ENCODE measurements at regions not wholly inside any gene's neighbourhood (a gene's known extent, or its start where the extent isn't known, plus 50 kb on each side); places are given as distances from the start of the nearest gene placed in this dataset.
"Not testable (repeated sequence)": the region's sequence is repeated elsewhere in the genome, so short reads cannot be mapped to it uniquely, and the experiment has no call there.

- in situ Hi-C loops (cut with MboI); H3K9ac ChIP-seq (ENCODE audit: control insufficient read depth, insufficient read depth, low read length); POLR2A ChIA-PET; H3K4me3 ChIP-seq; FAIRE-seq; H2AFZ ChIP-seq (ENCODE audit: control insufficient read depth, low read depth, low read length); H3K4me2 ChIP-seq (ENCODE audit: control insufficient read depth, insufficient read depth); BruUV-seq (replicated peaks); DNase-seq (ENCODE audit: low read depth, low spot score); H3K79me2 ChIP-seq (ENCODE audit: control insufficient read depth, insufficient read depth, low read length); H3K9me3 ChIP-seq (replicated peaks; ENCODE audit: control insufficient read depth, insufficient read depth, low read length); H3K36me3 ChIP-seq (ENCODE audit: control insufficient read depth in 2 of 2, insufficient read depth in 2 of 2, low read length in 1 of 2); H3K27me3 ChIP-seq (replicated peaks in 1 of 2; ENCODE audit: control insufficient read depth in 2 of 2, insufficient read depth in 2 of 2, low read length in 1 of 2); H3K27ac ChIP-seq (ENCODE audit: control insufficient read depth, insufficient read depth); ATAC-seq; H3K4me1 ChIP-seq (ENCODE audit: control insufficient read depth, insufficient read depth, low read length); intact Hi-C loops (cut with micrococcal nuclease; ENCODE audit: unreplicated experiment); H4K20me1 ChIP-seq (ENCODE audit: control insufficient read depth, insufficient read depth): not testable (repeated sequence)
- ChIA-PET SMC1A (ENCODE audit: uncharacterized antibody, unreplicated experiment) (interaction anchor here (0.6 to 1.4 kb wide), 6 partner anchors 17 to 240 kb away, joined by 3 to 4 read pairs (median 3); no protein-coding TSS in a partner anchor), RAD21 (ENCODE audit: unreplicated experiment) (interaction anchor here (0.6 to 1.9 kb wide), 4 partner anchors 8 to 312 kb away, joined by 3 to 6 read pairs (median 3); no protein-coding TSS in a partner anchor), CTCF (interaction anchor here (1.3 to 1.7 kb wide), 2 partner anchors 11 to 21 kb away, joined by 5 read pairs; no protein-coding TSS in a partner anchor)
- 74% methylated on average over 3 of the region's 3 CpGs for WGBS (ENCODE audit: insufficient coverage, insufficient replicate concordance, low lambda C conversion rate, missing lambda C conversion rate)
These were observed 73.1 kb upstream of the IFNGR1 start for GRCh38 chr6:137292326-137292725.

DNA sequence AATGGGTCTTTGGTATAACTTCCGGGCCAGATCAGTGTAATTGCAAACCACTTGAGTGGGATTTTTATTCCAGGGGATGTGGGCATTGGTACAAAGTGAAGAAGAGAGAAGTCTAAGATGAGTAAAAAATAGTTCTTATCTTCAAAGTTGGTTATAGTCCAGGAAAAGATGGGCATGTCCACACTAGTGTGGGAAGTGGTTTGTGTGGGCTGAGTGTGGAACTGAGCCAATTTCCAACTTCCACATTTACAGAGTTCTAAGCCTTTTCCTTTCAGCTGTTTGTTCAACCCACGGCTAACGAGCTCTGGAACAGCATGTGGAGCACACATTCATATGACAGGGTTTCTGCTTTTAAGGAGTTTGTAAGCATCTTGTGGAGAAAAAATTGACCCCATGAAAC, 72.3 kb upstream of the IFNGR1 start:
- no peak overlapping the region for H2AFZ ChIP-seq (ENCODE audit: control insufficient read depth, low read depth, low read length)
- no TSS peak for BruUV-seq (replicated peaks)
- CTCF ChIA-PET = interaction anchor here (0.9 to 1.7 kb wide), 3 partner anchors 11 to 22 kb away, joined by 3 to 5 read pairs (median 5); no protein-coding TSS in a partner anchor
- no peak overlapping the region for H3K4me3 ChIP-seq
- H3K36me3 ChIP-seq (ENCODE audit: control insufficient read depth in 2 of 2, insufficient read depth in 2 of 2, low read length in 1 of 2) = no peaks in the 10 kb centered on the region
- in situ Hi-C loops (cut with MboI) (no loop called here), intact Hi-C loops (cut with micrococcal nuclease; ENCODE audit: unreplicated experiment) (no loop called here)
- H4K20me1 ChIP-seq (ENCODE audit: control insufficient read depth, insufficient read depth) = no peaks in the 10 kb centered on the region
- TF ChIP-seq CBFB (IDR thresholded peaks at IDR 0.05; ENCODE audit: low read depth) (0 out of 2 replicates have a peak, but pooled peaks have one; percentile 29), IKZF2 (IDR thresholded peaks at IDR 0.05) (peak in 1 of 2 experiments; percentile 32; a peak in 1 of 4 replicates), IKZF1 (conservative IDR thresholded peaks at IDR 0.05) (peak; percentile 36), FOS (IDR thresholded peaks at IDR 0.05; ENCODE audit: borderline replicate concordance, extremely low read depth, insufficient read length) (no peak), SPI1 (IDR thresholded peaks at IDR 0.05; ENCODE audit: borderline replicate concordance, insufficient read depth, low read depth, low read length) (0 out of 2 replicates have a peak, but pooled peaks have one; percentile 18), RAD51 (IDR thresholded peaks at IDR 0.05) (no peak), ETV6 (conservative IDR thresholded peaks at IDR 0.05 in 1 of 2, IDR thresholded peaks at IDR 0.05 in 1 of 2; ENCODE audit: borderline replicate concordance in 1 of 2, low read depth in 1 of 2) (peak in 1 of 2 experiments; percentile 75; a peak in 1 of 4 replicates), NFIC (IDR thresholded peaks at IDR 0.05; ENCODE audit: low read depth, low read length) (peak; percentile 63; the same call in 1 of the 2 replicates), RUNX3 (IDR thresholded peaks at IDR 0.05; ENCODE audit: low read length) (peak; percentile 86), BMI1 (IDR thresholded peaks at IDR 0.05; ENCODE audit: borderline replicate concordance) (no peak), EED (IDR thresholded peaks at IDR 0.05; ENCODE audit: low read depth) (0 out of 2 replicates have a peak, but pooled peaks have one; percentile 20)
- SMC1A ChIA-PET (ENCODE audit: uncharacterized antibody, unreplicated experiment) = interaction anchor here (0.8 to 1.4 kb wide), 6 partner anchors 9 to 178 kb away, joined by 3 to 4 read pairs (median 4); no protein-coding TSS in a partner anchor
- DNase-seq (ENCODE audit: low read depth, low spot score) = no peak
- H3K27ac ChIP-seq (ENCODE audit: control insufficient read depth, insufficient read depth) = no peak overlapping the region
- H3K4me2 ChIP-seq (ENCODE audit: control insufficient read depth, insufficient read depth) = no peak overlapping the region
- 73% methylated on average over 3 of the region's 3 CpGs for WGBS (ENCODE audit: insufficient coverage, insufficient replicate concordance, low lambda C conversion rate, missing lambda C conversion rate)
- FAIRE-seq = no peak
- peaks cover 3% of the 10 kb centered on the region; the same call in 1 of the 3 replicates for H3K9me3 ChIP-seq (replicated peaks; ENCODE audit: control insufficient read depth, insufficient read depth, low read length)
- no peaks in the 10 kb centered on the region for H3K4me1 ChIP-seq (ENCODE audit: control insufficient read depth, insufficient read depth, low read length)
- H3K9ac ChIP-seq (ENCODE audit: control insufficient read depth, insufficient read depth, low read length) = no peak overlapping the region
- H3K27me3 ChIP-seq (replicated peaks in 1 of 2; ENCODE audit: control insufficient read depth in 2 of 2, insufficient read depth in 2 of 2, low read length in 1 of 2) = no peaks in the 10 kb centered on the region
- POLR2A ChIA-PET = no interaction called here
- RAD21 ChIA-PET (ENCODE audit: unreplicated experiment) = interaction anchor here (1.4 to 1.9 kb wide), 2 partner anchors 13 to 20 kb away, joined by 3 to 6 read pairs; no protein-coding TSS in a partner anchor
- no peaks in the 10 kb centered on the region for H3K79me2 ChIP-seq (ENCODE audit: control insufficient read depth, insufficient read depth, low read length)
- no peak; the same call in 2 of the 3 replicates for ATAC-seq

All from GM12878 (cell line).